DOHH2 (cell line): ENCODE measurements at regions not wholly inside any gene's neighbourhood (a gene's known extent, or its start where the extent isn't known, plus 50 kb on each side); places are given as distances from the start of the nearest gene placed in this dataset.

ENCODE experiments used
- EZH2phosphoT487 ChIP-seq: fragments of 200-600 bp; sonication (generic); IDR thresholded peaks from 2 replicates; pipeline ENCODE4 v1.6.1; 2017; ENCODE audit warnings: borderline replicate concordance, mild to moderate bottlenecking, antibody characterized with exemption, low read length, moderate library complexity, mixed read lengths
- TF ChIP-seq, protein P1 (sequence below): fragments of 200-600 bp; sonication (generic); IDR thresholded peaks from one replicate; pipeline ENCODE4 v1.5.1; 2014; ENCODE audit warnings: antibody characterized with exemption, mild to moderate bottlenecking, low read depth, low read length; ENCODE audit not compliant: poor library complexity, severe bottlenecking

DNA sequence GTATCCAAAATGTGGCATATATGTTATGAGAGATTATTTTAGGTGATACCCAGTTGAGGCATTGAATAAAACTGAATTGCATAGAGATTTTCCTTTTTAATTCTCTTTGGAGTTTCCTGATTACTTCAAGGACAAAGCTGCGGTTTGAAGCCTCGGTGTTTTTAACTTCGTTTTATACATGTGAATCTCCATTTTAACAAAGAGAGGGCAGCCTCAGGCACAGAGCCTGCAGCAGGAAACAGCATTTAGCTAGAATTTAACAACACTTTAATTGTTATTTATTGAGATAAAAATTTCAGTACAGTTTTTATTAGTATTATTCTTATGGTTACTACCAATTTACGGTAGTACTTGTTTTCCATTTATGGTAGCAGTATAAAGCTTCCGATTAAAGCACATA, 114.0 kb downstream of the KIF4B start:
- TF ChIP-seq, protein P1, sequence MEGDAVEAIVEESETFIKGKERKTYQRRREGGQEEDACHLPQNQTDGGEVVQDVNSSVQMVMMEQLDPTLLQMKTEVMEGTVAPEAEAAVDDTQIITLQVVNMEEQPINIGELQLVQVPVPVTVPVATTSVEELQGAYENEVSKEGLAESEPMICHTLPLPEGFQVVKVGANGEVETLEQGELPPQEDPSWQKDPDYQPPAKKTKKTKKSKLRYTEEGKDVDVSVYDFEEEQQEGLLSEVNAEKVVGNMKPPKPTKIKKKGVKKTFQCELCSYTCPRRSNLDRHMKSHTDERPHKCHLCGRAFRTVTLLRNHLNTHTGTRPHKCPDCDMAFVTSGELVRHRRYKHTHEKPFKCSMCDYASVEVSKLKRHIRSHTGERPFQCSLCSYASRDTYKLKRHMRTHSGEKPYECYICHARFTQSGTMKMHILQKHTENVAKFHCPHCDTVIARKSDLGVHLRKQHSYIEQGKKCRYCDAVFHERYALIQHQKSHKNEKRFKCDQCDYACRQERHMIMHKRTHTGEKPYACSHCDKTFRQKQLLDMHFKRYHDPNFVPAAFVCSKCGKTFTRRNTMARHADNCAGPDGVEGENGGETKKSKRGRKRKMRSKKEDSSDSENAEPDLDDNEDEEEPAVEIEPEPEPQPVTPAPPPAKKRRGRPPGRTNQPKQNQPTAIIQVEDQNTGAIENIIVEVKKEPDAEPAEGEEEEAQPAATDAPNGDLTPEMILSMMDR, result no peak
- TF ChIP-seq EZH2phosphoT487, result no peak
